Upper lobe of left lung (tissue), 6 donors: ENCODE measurements at regions not wholly inside any gene's neighbourhood (a gene's known extent, or its start where the extent isn't known, plus 50 kb on each side); places are given as distances from the start of the nearest gene placed in this dataset.

Source experiments
- ATAC-seq, 2 donors: fragments of 200-7000 bp; cut with Tn5 transposase; one replicate each; pipeline ENCODE4 v1.9.1; 2022; ENCODE audit warnings: mild to moderate bottlenecking in 2 of 2, moderate library complexity in 2 of 2; ENCODE audit not compliant: low FRiP score in 2 of 2
- DNase-seq, 2 donors: peaks; one replicate each; pipeline ENCODE4 v3.0.0-alpha.2; 2019 to 2020
- H3K27ac ChIP-seq, 4 donors: fragments of 200-600 bp; sonication (generic); one replicate each; pipeline ENCODE4 v1.5.1; 2016 to 2019
- H3K27me3 ChIP-seq, 4 donors: fragments of 200-600 bp; sonication (generic); one replicate each; pipeline ENCODE4 v1.5.1; 2017 to 2019
- H3K36me3 ChIP-seq, 4 donors: fragments of 200-600 bp; sonication (generic); one replicate each; pipeline ENCODE4 v1.5.1; 2016 to 2019
- H3K4me1 ChIP-seq, 4 donors: fragments of 200-600 bp; sonication (generic); one replicate each; pipeline ENCODE4 v1.5.1; 2018 to 2019
- H3K4me3 ChIP-seq, 4 donors: fragments of 200-600 bp; sonication (generic); one replicate each; pipeline ENCODE4 v1.5.1; 2017 to 2019; ENCODE audit warnings: mild to moderate bottlenecking in 2 of 4, moderate library complexity in 1 of 4
- H3K9me3 ChIP-seq, 4 donors: fragments of 200-600 bp; sonication (generic); one replicate each; pipeline ENCODE4 v1.5.1; 2018 to 2019
- CTCF ChIP-seq, 6 experiments: fragments of 450-650 bp in 4 of 6; fragments of 200-600 bp in 2 of 6; sonication (generic) in 2 of 6; IDR thresholded peaks; one replicate each; pipeline ENCODE4 v1.5.1; 2016 to 2019; ENCODE audit warnings: antibody characterized with exemption in 6 of 6
- EP300 ChIP-seq, 4 donors: sonication (generic); formaldehyde crosslinking; IDR thresholded peaks; one replicate each; pipeline ENCODE4 v1.5.1; 2017; ENCODE audit warnings: antibody characterized with exemption in 4 of 4, control low read depth in 2 of 4
- POLR2A ChIP-seq, 4 donors: fragments of 450-650 bp; IDR thresholded peaks; one replicate each; pipeline ENCODE4 v1.5.1; 2016 to 2017; ENCODE audit warnings: antibody characterized with exemption in 4 of 4, mild to moderate bottlenecking in 2 of 4
- POLR2AphosphoS5 ChIP-seq, 2 donors: sonication (generic); formaldehyde crosslinking; IDR thresholded peaks; one replicate each; pipeline ENCODE4 v1.5.1; 2017; ENCODE audit warnings: antibody characterized with exemption in 2 of 2
- WGBS, 2 donors: methylation state at CpG; one replicate each; pipeline ENCODE4 v1.1.5; 2017 to 2018; 5-methylcytosine and 5-hydroxymethylcytosine counted together
- donor health status: DM: no; HTN: no; CAD: no; lungs with moderate emphysema.
- donor health status: DM: no; HTN: yes; CAD: no; lungs with severe emphysema.

GRCh38 chr14:101460521-101460920 lies 100.8 kb upstream of the DIO3 start:
- Histone ChIP-seq H3K36me3 (no peaks in the 10 kb centered on the region), H3K4me1 (peaks cover 10 to 27% (median 14%) of the 10 kb centered on the region in 4 donors), H3K27me3 (peaks cover 0 to 30% (median 23%) of the 10 kb centered on the region in 4 donors), H3K27ac (no peak overlapping the region), H3K4me3 (no peak overlapping the region), H3K9me3 (no peaks in the 10 kb centered on the region)
- no peak for TF ChIP-seq CTCF (IDR thresholded peaks at IDR 0.05)
- TF ChIP-seq POLR2A (IDR thresholded peaks at IDR 0.05), result no peak
- TF ChIP-seq POLR2AphosphoS5 (IDR thresholded peaks at IDR 0.05), result no peak
- TF ChIP-seq EP300 (IDR thresholded peaks at IDR 0.05), result no peak
- 91 to 95% methylated on average over 6 of the region's 6 CpGs for WGBS, 2 donors
- DNase-seq, result no peak
- no peak for ATAC-seq

- no peak overlapping the region for H3K27ac ChIP-seq
- ATAC-seq, result no peak
- H3K9me3 ChIP-seq, result no peaks in the 10 kb centered on the region
- H3K4me1 ChIP-seq, result peaks cover 10 to 27% (median 14%) of the 10 kb centered on the region in 4 donors
- no peak for TF ChIP-seq EP300 (IDR thresholded peaks at IDR 0.05)
- TF ChIP-seq CTCF (IDR thresholded peaks at IDR 0.05), result no peak
- TF ChIP-seq POLR2A (IDR thresholded peaks at IDR 0.05), result no peak
- no peak for TF ChIP-seq POLR2AphosphoS5 (IDR thresholded peaks at IDR 0.05)
- no peak for DNase-seq
- peaks cover 0 to 28% (median 23%) of the 10 kb centered on the region in 4 donors for H3K27me3 ChIP-seq
- no peak overlapping the region for H3K4me3 ChIP-seq
- no peaks in the 10 kb centered on the region for H3K36me3 ChIP-seq
- 89 to 96% methylated on average over 12 of the region's 12 CpGs for WGBS, 2 donors
These were observed 100.1 kb upstream of the DIO3 start for GRCh38 chr14:101460986-101461750.

- Histone ChIP-seq H3K4me3 (no peak overlapping the region), H3K36me3 (no peaks in the 10 kb centered on the region), H3K27me3 (peaks cover 0 to 26% (median 22%) of the 10 kb centered on the region in 4 donors), H3K27ac (no peak overlapping the region), H3K9me3 (no peaks in the 10 kb centered on the region), H3K4me1 (peaks cover 10 to 25% (median 14%) of the 10 kb centered on the region in 4 donors)
- TF ChIP-seq POLR2AphosphoS5 (IDR thresholded peaks at IDR 0.05) (no peak), EP300 (IDR thresholded peaks at IDR 0.05) (no peak), POLR2A (IDR thresholded peaks at IDR 0.05) (no peak), CTCF (IDR thresholded peaks at IDR 0.05) (no peak)
- ATAC-seq, result no peak
- WGBS, 2 donors, result 89 to 93% methylated on average over 8 of the region's 8 CpGs
- DNase-seq, result no peak
These were observed 99.4 kb upstream of the DIO3 start for GRCh38 chr14:101461891-101462290.

- TF ChIP-seq POLR2AphosphoS5 (IDR thresholded peaks at IDR 0.05) (no peak), POLR2A (IDR thresholded peaks at IDR 0.05) (no peak), EP300 (IDR thresholded peaks at IDR 0.05) (no peak), CTCF (IDR thresholded peaks at IDR 0.05) (no peak)
- H3K27ac ChIP-seq, result no peak overlapping the region
- no peaks in the 10 kb centered on the region for H3K9me3 ChIP-seq
- no peak overlapping the region for H3K4me3 ChIP-seq
- H3K36me3 ChIP-seq, result no peaks in the 10 kb centered on the region
- DNase-seq, result no peak
- peaks cover 10 to 15% (median 13%) of the 10 kb centered on the region in 4 donors for H3K4me1 ChIP-seq
- 84 to 85% methylated on average over 14 to 15 of the region's 15 CpGs for WGBS, 2 donors
- ATAC-seq, result no peak
- peaks cover 0 to 15% (median 14%) of the 10 kb centered on the region in 4 donors for H3K27me3 ChIP-seq
These were observed 98.3 kb upstream of the DIO3 start for GRCh38 chr14:101462726-101463565.
